SK-N-SH (cell line): ENCODE measurements at regions not wholly inside any gene's neighbourhood (a gene's known extent, or its start where the extent isn't known, plus 50 kb on each side); places are given as distances from the start of the nearest gene placed in this dataset.

Source experiments
- CTCF ChIA-PET: fragments of 300-600, 350-600 bp; formaldehyde crosslinking; extraction: SDS; loops from one replicate; lab custom pipeline; 2021; lab: Yijun Ruan, JAX
- POLR2A ChIA-PET: fragments of 350-600 bp; sonication (Branson Sonifier 250); formaldehyde crosslinking; extraction: SDS; loops from one replicate; lab custom pipeline; 2020; ENCODE audit warnings: antibody characterized with exemption, inconsistent platforms; lab: Yijun Ruan, JAX
- DNase-seq: peaks from one replicate; pipeline ENCODE4 v3.0.0; 2012
- H2AFZ ChIP-seq: fragments of 200-600 bp; sonication (generic); 2 replicates; pipeline ENCODE4 v1.8.1; 2016; ENCODE audit warnings: antibody characterized with exemption, mild to moderate bottlenecking, low read depth
- H3F3A ChIP-seq: fragments of 200-600 bp; sonication (generic); replicated peaks from 2 replicates; pipeline ENCODE3; 2016; ENCODE audit warnings: antibody characterized with exemption, mild to moderate bottlenecking; ENCODE audit not compliant: insufficient read depth
- H3K27ac ChIP-seq, 2 experiments: fragments of 200-500 bp in 1 of 2; fragments of 200-600 bp in 1 of 2; sonication (Bioruptor generic) in 1 of 2; sonication (generic), shearing (Covaris generic) in 1 of 2; 2 replicates each; pipeline versions ENCODE4 v1.5.1 to v1.6.1; 2014 to 2016; ENCODE audit warnings: low read depth in 2 of 2, inconsistent platforms in 1 of 2, low read length in 1 of 2, mild to moderate bottlenecking in 1 of 2, mixed read lengths in 1 of 2
- H3K27me3 ChIP-seq: fragments of 200-600 bp; sonication (generic), shearing (Covaris generic); 2 replicates; pipeline ENCODE4 v1.6.1; 2016; ENCODE audit warnings: mixed run types; ENCODE audit not compliant: insufficient read depth
- H3K36me3 ChIP-seq, 2 experiments: fragments of 200-500 bp in 1 of 2; fragments of 200-600 bp in 1 of 2; sonication (Bioruptor generic) in 1 of 2; sonication (generic) in 1 of 2; replicated peaks in 1 of 2; 2 replicates each; pipeline versions ENCODE3 to v1.5.1; 2014 to 2016; ENCODE audit warnings: low read length in 1 of 2, mild to moderate bottlenecking in 1 of 2; ENCODE audit not compliant: insufficient read depth in 2 of 2, control insufficient read depth in 1 of 2
- H3K4me1 ChIP-seq, 2 experiments: fragments of 200-500 bp in 1 of 2; fragments of 200-600 bp in 1 of 2; sonication (Bioruptor generic) in 1 of 2; sonication (generic), shearing (Covaris generic) in 1 of 2; 2 replicates each; pipeline versions ENCODE4 v1.5.1 to v1.6.1; 2014 to 2016; ENCODE audit warnings: low read depth in 1 of 2, low read length in 1 of 2, mixed run types in 1 of 2; ENCODE audit not compliant: insufficient read depth in 2 of 2, control insufficient read depth in 1 of 2
- H3K4me2 ChIP-seq: fragments of 200-600 bp; sonication (generic), shearing (Covaris generic); 2 replicates; pipeline ENCODE4 v1.6.1; 2017; ENCODE audit warnings: mixed run types
- H3K4me3 ChIP-seq, 2 experiments: fragments of 200-500 bp in 1 of 2; fragments of 200-600 bp in 1 of 2; sonication (Bioruptor generic) in 1 of 2; sonication (generic), shearing (Covaris generic) in 1 of 2; 2 replicates each; pipeline versions ENCODE4 v1.5.1 to v1.8.1; 2014 to 2016; ENCODE audit warnings: low read depth in 2 of 2, inconsistent platforms in 1 of 2, low read length in 1 of 2, mild to moderate bottlenecking in 1 of 2, mixed read lengths in 1 of 2, moderate library complexity in 1 of 2
- H3K79me2 ChIP-seq: fragments of 200-600 bp; sonication (generic); 2 replicates; pipeline ENCODE4 v1.8.1; 2017; ENCODE audit warnings: mild to moderate bottlenecking; ENCODE audit not compliant: insufficient read depth
- H3K9ac ChIP-seq: fragments of 200-600 bp; sonication (generic); 2 replicates; pipeline ENCODE4 v1.6.1; 2017; ENCODE audit warnings: mixed run types
- H3K9me2 ChIP-seq: fragments of 200-600 bp; sonication (generic); 2 replicates; pipeline ENCODE4 v1.6.1; 2017; ENCODE audit warnings: mixed run types
- H3K9me3 ChIP-seq: fragments of 200-600 bp; sonication (generic); 2 replicates; pipeline ENCODE4 v1.6.1; 2017; ENCODE audit warnings: mixed run types, mild to moderate bottlenecking, moderate library complexity
- H4K20me1 ChIP-seq: fragments of 200-600 bp; sonication (generic); 2 replicates; pipeline ENCODE4 v1.6.1; 2017; ENCODE audit warnings: mild to moderate bottlenecking, mixed run types; ENCODE audit not compliant: insufficient read depth
- ELF1 ChIP-seq: IDR thresholded peaks from 2 replicates; pipeline ENCODE4 v1.4.0; 2012
- FOSL2 ChIP-seq: IDR thresholded peaks from 2 replicates; pipeline ENCODE4 v1.4.0; 2012; ENCODE audit warnings: low read depth, mild to moderate bottlenecking, moderate library complexity, borderline replicate concordance
- GABPA ChIP-seq: IDR thresholded peaks from 2 replicates; pipeline ENCODE4 v1.4.0; 2012; ENCODE audit warnings: low read depth, mild to moderate bottlenecking
- MEF2A ChIP-seq: IDR thresholded peaks from 2 replicates; pipeline ENCODE4 v1.4.0; 2012; ENCODE audit warnings: low read depth, borderline replicate concordance
- NRF1 ChIP-seq: IDR thresholded peaks from 2 replicates; pipeline ENCODE4 v1.6.1; 2012; ENCODE audit warnings: low read depth, mild to moderate bottlenecking, low read length
- SIN3A ChIP-seq: IDR thresholded peaks from 2 replicates; pipeline ENCODE4 v1.6.1; 2012; ENCODE audit warnings: low read depth, mild to moderate bottlenecking, low read length, moderate library complexity, borderline replicate concordance
- WGBS: methylation state at CpG from one replicate; pipeline ENCODE4 v1.1.6; 2017; ENCODE audit warnings: low lambda C conversion rate; 5-methylcytosine and 5-hydroxymethylcytosine counted together
- TF ChIP-seq, protein P1 (sequence below): IDR thresholded peaks from 2 replicates; pipeline ENCODE4 v1.6.1; 2012; ENCODE audit warnings: mild to moderate bottlenecking, low read depth, low read length, moderate library complexity
- TF ChIP-seq, protein P2 (sequence below): IDR thresholded peaks from 2 replicates; pipeline ENCODE4 v1.4.0; 2012; ENCODE audit warnings: low read depth, borderline replicate concordance
- TF ChIP-seq, protein P3 (sequence below): IDR thresholded peaks from 2 replicates; pipeline ENCODE4 v1.4.0; 2012; ENCODE audit warnings: low read depth

DNA sequence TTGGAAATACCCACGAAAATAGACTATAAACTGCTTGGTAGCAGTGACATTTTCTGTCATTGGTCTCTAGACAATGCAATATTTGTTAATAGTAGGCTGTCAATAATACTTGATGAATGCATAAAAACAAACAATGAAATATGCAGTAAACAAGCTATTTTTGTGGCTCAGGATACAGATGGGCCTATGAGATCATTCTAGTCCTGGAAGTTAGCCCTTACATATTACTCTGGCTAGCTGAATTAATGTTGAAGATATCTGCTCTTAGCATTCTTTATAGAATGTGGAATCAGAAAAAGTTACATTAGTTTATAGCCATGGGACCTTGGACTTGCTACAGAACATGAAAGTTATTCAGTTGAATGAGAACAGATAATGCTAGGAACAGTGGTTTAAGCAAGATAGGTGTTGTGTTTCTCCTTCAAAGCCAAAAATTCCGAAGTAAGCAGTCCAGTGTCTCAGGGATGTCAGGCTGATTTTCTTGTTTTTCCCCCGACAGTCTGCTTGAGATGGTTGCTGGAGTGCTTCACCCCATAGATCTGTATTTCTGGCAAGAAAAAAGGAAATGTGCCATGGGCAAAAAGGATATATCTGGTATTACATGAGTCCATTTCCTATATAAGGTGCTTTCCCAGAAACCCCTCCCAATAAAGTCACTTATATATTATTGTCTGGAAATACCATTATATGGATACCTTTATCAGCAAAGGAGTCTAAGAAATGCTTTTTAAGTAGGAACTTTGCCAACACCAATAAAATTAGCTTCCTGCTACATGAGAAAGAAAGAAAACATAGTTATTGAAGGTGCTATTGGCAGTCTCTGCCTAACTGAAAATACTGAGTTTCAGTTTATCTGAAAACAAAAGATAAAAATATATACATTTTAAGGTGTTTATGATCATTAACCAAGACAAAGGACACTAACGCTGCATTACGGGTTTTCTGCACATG lies 619.4 kb upstream of the ATP2B1 start:
- no peaks in the 10 kb centered on the region; a peak in 1 of 4 replicates for H3K4me1 ChIP-seq
- H3K9me3 ChIP-seq: no peaks in the 10 kb centered on the region
- H4K20me1 ChIP-seq: no peaks in the 10 kb centered on the region
- CTCF ChIA-PET: interaction anchor here (1.6 kb wide), 1 partner anchor 17 kb away, joined by 3 read pairs; no protein-coding TSS in a partner anchor
- no peaks in the 10 kb centered on the region for H3K27me3 ChIP-seq
- no peak overlapping the region for H3K9ac ChIP-seq
- H3K27ac ChIP-seq: no peak overlapping the region
- no peak for TF ChIP-seq GABPA
- TF ChIP-seq, protein P1, sequence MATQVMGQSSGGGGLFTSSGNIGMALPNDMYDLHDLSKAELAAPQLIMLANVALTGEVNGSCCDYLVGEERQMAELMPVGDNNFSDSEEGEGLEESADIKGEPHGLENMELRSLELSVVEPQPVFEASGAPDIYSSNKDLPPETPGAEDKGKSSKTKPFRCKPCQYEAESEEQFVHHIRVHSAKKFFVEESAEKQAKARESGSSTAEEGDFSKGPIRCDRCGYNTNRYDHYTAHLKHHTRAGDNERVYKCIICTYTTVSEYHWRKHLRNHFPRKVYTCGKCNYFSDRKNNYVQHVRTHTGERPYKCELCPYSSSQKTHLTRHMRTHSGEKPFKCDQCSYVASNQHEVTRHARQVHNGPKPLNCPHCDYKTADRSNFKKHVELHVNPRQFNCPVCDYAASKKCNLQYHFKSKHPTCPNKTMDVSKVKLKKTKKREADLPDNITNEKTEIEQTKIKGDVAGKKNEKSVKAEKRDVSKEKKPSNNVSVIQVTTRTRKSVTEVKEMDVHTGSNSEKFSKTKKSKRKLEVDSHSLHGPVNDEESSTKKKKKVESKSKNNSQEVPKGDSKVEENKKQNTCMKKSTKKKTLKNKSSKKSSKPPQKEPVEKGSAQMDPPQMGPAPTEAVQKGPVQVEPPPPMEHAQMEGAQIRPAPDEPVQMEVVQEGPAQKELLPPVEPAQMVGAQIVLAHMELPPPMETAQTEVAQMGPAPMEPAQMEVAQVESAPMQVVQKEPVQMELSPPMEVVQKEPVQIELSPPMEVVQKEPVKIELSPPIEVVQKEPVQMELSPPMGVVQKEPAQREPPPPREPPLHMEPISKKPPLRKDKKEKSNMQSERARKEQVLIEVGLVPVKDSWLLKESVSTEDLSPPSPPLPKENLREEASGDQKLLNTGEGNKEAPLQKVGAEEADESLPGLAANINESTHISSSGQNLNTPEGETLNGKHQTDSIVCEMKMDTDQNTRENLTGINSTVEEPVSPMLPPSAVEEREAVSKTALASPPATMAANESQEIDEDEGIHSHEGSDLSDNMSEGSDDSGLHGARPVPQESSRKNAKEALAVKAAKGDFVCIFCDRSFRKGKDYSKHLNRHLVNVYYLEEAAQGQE: no peak
- WGBS: 50% methylated on average over 5 of the region's 5 CpGs
- DNase-seq: no peak
- H3F3A ChIP-seq: no peaks in the 10 kb centered on the region
- H3K79me2 ChIP-seq: no peaks in the 10 kb centered on the region
- no peak overlapping the region for H3K4me3 ChIP-seq
- H3K9me2 ChIP-seq: no peaks in the 10 kb centered on the region
- H2AFZ ChIP-seq: no peak overlapping the region
- H3K36me3 ChIP-seq: no peaks in the 10 kb centered on the region
- POLR2A ChIA-PET: no interaction called here
- no peak overlapping the region for H3K4me2 ChIP-seq

DNA sequence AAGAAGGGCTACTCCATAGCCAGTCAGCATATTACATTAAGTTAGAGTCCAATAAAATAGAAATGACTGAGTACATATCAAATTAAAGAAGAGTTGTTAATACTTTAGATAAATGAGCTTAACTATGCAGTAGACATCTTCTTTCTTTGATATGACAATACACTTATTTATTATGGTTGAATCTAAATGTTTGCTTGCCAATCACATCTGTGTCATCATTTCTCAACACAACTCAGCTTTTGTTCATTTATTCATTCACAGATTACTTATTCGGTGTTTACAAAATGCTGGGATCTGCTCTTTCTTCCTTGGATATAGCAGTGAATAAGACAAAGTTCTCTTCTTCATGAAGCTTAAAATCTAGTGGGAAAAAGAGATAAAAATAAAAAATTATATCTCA lies 614.6 kb upstream of the ATP2B1 start:
- POLR2A ChIA-PET: no interaction called here
- Histone ChIP-seq H3K4me2 (no peak overlapping the region), H3K9ac (no peak overlapping the region), H3K9me2 (no peaks in the 10 kb centered on the region), H3K27ac (no peak overlapping the region), H3K27me3 (no peaks in the 10 kb centered on the region), H3F3A (no peaks in the 10 kb centered on the region), H3K36me3 (no peaks in the 10 kb centered on the region), H2AFZ (no peak overlapping the region), H3K4me1 (no peaks in the 10 kb centered on the region), H3K4me3 (no peak overlapping the region), H3K9me3 (no peaks in the 10 kb centered on the region), H3K79me2 (no peaks in the 10 kb centered on the region), H4K20me1 (no peaks in the 10 kb centered on the region)
- DNase-seq: no peak
- WGBS: 57% methylated on average over 1 of the region's 1 CpG
- TF ChIP-seq, protein P2, sequence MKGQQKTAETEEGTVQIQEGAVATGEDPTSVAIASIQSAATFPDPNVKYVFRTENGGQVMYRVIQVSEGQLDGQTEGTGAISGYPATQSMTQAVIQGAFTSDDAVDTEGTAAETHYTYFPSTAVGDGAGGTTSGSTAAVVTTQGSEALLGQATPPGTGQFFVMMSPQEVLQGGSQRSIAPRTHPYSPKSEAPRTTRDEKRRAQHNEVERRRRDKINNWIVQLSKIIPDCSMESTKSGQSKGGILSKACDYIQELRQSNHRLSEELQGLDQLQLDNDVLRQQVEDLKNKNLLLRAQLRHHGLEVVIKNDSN: no peak
- no peak for TF ChIP-seq NRF1
- CTCF ChIA-PET: no interaction called here

DNA sequence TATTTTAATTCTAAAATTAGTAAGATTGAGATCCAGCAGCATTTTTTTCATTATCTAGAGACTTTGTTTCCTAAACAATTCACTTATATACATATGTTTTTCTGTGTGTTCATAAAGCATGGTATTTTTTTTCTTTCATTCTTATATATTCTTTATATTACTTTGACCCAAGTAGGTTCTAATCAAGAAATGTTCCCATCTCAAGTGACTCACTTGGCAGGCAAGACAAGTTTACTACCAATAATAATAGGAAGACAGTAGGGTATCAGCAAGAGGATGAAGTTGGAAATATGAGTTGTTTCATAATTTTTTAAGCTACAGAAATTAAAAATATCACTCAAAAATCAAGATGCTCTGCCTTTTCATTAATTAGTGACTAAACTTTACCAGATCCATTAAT lies 613.4 kb upstream of the ATP2B1 start:
- H3K27ac ChIP-seq: no peak overlapping the region
- H3K9me3 ChIP-seq: no peaks in the 10 kb centered on the region
- H3K9ac ChIP-seq: no peak overlapping the region
- H3K79me2 ChIP-seq: no peaks in the 10 kb centered on the region
- POLR2A ChIA-PET: no interaction called here
- no peak overlapping the region for H2AFZ ChIP-seq
- no peaks in the 10 kb centered on the region for H3F3A ChIP-seq
- no peaks in the 10 kb centered on the region for H3K9me2 ChIP-seq
- H4K20me1 ChIP-seq: no peaks in the 10 kb centered on the region
- H3K4me2 ChIP-seq: no peak overlapping the region
- TF ChIP-seq GABPA: no peak
- TF ChIP-seq, protein P3, sequence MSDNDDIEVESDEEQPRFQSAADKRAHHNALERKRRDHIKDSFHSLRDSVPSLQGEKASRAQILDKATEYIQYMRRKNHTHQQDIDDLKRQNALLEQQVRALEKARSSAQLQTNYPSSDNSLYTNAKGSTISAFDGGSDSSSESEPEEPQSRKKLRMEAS: no peak
- TF ChIP-seq FOSL2: no peak
- no peak for TF ChIP-seq MEF2A
- TF ChIP-seq SIN3A: no peak
- TF ChIP-seq, protein P2: no peak
- TF ChIP-seq, protein P1: no peak
- TF ChIP-seq ELF1: no peak
- H3K4me1 ChIP-seq: no peaks in the 10 kb centered on the region
- H3K36me3 ChIP-seq: no peaks in the 10 kb centered on the region
- no peak for DNase-seq
- CTCF ChIA-PET: no interaction called here
- H3K27me3 ChIP-seq: no peaks in the 10 kb centered on the region
- no peak overlapping the region for H3K4me3 ChIP-seq
